ENCODE measurements at regions not wholly inside any gene's neighbourhood (a gene's known extent, or its start where the extent isn't known, plus 50 kb on each side); places are given as distances from the start of the nearest gene placed in this dataset.
"Not testable (repeated sequence)": the region's sequence is repeated elsewhere in the genome, so short reads cannot be mapped to it uniquely, and the experiment has no call there.

- DNase-seq (ENCODE audit: low spot score); in situ Hi-C loops (cut with MboI; ENCODE audit: low pct_unique_long_range_greater_than_20kb, low sequenced_read_pairs, unreplicated experiment): not testable (repeated sequence)
Observed at GRCh38 chr7:128561116-128561722, 84.7 kb downstream of the METTL2B start.

DNA sequence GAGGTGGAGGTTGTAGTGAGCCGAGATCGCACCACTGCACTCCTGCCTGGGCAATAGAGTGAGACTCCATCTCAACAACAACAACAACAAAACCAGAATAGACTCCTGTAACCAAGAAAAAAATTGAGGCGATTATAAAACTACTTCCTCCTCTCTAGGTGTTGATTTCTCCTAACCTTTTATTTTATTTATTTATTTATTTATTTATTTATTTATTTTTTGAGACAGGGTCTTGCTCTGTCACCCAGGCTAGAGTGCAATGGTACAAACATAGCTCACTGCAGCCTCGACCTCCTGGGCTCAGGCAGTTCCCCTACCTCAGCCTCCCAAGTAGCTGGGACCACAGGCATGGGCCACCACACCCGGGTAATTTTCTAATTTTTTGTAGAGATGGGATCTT lies 86.2 kb downstream of the METTL2B start:
- in situ Hi-C loops (cut with MboI; ENCODE audit: low pct_unique_long_range_greater_than_20kb, low sequenced_read_pairs, unreplicated experiment); DNase-seq (ENCODE audit: low spot score): not testable (repeated sequence)

GRCh38 chr7:128564123-128564700 lies 87.7 kb downstream of the METTL2B start:
- in situ Hi-C loops (cut with MboI; ENCODE audit: low pct_unique_long_range_greater_than_20kb, low sequenced_read_pairs, unreplicated experiment); DNase-seq (ENCODE audit: low spot score): not testable (repeated sequence)

- in situ Hi-C loops (cut with MboI; ENCODE audit: low pct_unique_long_range_greater_than_20kb, low sequenced_read_pairs, unreplicated experiment); DNase-seq (ENCODE audit: low spot score): not testable (repeated sequence)
Observed at GRCh38 chr7:128564932-128565864, 88.7 kb downstream of the METTL2B start.

GRCh38 chr7:128575277-128575676 lies 96.8 kb upstream of the GARIN1A start:
- in situ Hi-C loops (cut with MboI; ENCODE audit: low pct_unique_long_range_greater_than_20kb, low sequenced_read_pairs, unreplicated experiment); DNase-seq (ENCODE audit: low spot score): not testable (repeated sequence)

GRCh38 chr7:128576953-128577352 lies 95.1 kb upstream of the GARIN1A start:
- DNase-seq (ENCODE audit: low spot score); in situ Hi-C loops (cut with MboI; ENCODE audit: low pct_unique_long_range_greater_than_20kb, low sequenced_read_pairs, unreplicated experiment): not testable (repeated sequence)

- DNase-seq (ENCODE audit: low spot score); in situ Hi-C loops (cut with MboI; ENCODE audit: low pct_unique_long_range_greater_than_20kb, low sequenced_read_pairs, unreplicated experiment): not testable (repeated sequence)
Observed at GRCh38 chr7:128579843-128580242, 92.2 kb upstream of the GARIN1A start.

DNA sequence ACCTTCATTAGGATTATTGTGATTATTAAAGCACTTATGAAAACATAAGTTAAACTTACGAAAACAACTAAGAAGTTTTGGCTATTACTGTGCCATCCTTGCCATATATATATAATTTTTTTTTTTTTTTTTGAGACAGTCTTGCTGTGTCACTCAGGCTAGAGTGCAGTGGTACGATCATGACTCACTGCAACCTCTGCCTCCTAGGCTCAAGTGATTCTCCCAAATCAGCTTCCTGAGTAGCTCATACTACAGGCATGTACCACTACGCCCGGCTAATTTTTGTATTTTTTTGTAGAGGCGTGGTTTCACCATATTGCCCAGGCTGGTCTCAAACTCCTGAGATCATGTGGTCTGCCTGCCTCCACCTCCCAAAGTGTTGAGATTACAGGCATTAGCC lies 91.0 kb upstream of the GARIN1A start:
- in situ Hi-C loops (cut with MboI; ENCODE audit: low pct_unique_long_range_greater_than_20kb, low sequenced_read_pairs, unreplicated experiment); DNase-seq (ENCODE audit: low spot score): not testable (repeated sequence)

DNA sequence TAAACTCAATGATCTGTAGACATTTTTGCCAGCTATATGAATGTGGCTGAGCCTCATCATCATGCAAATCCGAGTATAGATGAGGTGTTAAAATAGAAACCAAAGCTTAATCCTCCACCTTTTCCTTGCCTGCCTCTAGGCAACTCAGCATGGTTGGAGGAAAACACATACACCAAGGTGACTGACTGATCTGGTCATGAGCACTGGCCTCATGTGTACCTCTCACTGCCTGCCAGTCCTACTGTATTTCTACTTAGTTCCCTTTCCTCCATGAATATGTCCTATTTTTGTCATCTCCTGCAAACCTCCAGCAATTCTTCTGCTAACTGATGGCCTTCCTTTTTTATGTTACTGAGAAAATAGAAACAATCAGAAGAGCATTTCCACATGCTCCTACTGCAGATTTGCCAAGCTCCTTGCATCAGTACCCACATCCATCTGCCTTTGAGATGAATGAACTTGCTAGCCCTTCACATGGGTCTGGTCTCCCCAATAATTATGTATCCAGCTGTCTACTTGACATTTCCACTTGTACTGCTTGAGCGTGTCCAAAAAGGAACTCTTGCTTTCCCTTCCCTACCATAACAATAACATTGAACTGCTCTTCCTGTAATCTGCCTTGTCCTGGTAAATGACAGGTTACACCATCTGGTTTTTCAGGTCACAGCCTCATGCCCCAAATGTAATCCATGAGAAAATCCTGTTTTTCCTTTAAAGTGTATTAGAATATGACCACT lies 90.1 kb upstream of the GARIN1A start:
- in situ Hi-C loops (cut with MboI; ENCODE audit: low pct_unique_long_range_greater_than_20kb, low sequenced_read_pairs, unreplicated experiment); DNase-seq (ENCODE audit: low spot score): not testable (repeated sequence)

GRCh38 chr7:128586715-128587114 lies 85.4 kb upstream of the GARIN1A start:
- DNase-seq (ENCODE audit: low spot score); in situ Hi-C loops (cut with MboI; ENCODE audit: low pct_unique_long_range_greater_than_20kb, low sequenced_read_pairs, unreplicated experiment): not testable (repeated sequence)

GRCh38 chr7:128591705-128592104 lies 80.4 kb upstream of the GARIN1A start:
- TF ChIP-seq CTCF (IDR thresholded peaks at IDR 0.05; ENCODE audit: extremely low read depth, insufficient read depth, missing control alignments) = no peak
- in situ Hi-C loops (cut with MboI; ENCODE audit: low pct_unique_long_range_greater_than_20kb, low sequenced_read_pairs, unreplicated experiment) = no loop called here
- DNase-seq (ENCODE audit: low spot score) = no peak

GRCh38 chr7:128592209-128592608 lies 79.9 kb upstream of the GARIN1A start:
- in situ Hi-C loops (cut with MboI; ENCODE audit: low pct_unique_long_range_greater_than_20kb, low sequenced_read_pairs, unreplicated experiment); DNase-seq (ENCODE audit: low spot score): not testable (repeated sequence)

- in situ Hi-C loops (cut with MboI; ENCODE audit: low pct_unique_long_range_greater_than_20kb, low sequenced_read_pairs, unreplicated experiment) = not testable (repeated sequence)
Observed at GRCh38 chr7:128594061-128594460, 78.0 kb upstream of the GARIN1A start.

DNA sequence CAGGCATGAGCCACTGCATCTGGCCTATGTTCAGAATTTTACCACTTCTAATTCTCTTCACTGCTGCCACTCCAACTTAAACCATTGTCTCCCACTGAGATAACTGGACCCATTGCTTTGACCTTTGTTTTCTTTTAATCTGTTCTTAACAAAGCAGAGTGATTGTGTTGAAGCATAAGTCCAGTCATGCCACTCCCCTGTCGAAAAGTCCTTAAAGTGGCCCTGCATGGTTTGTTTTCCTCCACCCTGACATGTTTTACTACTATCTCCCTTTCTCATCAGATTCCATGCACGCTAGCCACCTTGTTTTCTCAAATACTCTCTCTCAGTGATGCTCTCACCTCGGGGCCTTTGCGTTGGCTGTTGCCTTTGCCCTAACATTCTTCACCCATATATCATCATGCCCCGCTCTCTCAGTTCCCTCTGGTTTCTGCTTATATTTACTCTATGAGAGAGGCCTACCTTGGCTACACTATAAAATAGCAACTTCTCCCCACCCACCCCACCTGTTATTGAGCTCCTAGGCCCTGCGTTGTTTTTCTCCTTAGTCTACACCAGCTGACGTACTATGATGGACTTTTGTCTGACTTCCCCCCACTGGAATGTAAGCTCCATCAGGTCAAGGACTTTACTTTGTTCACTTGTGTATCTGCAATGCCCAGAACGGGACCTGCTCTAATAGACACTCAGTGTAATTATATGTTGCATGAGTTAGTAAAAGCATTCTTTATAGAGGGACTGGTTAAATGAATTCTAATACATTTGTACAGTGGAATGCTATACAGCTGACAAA lies 75.6 kb upstream of the GARIN1A start:
- DNase-seq (ENCODE audit: low spot score); in situ Hi-C loops (cut with MboI; ENCODE audit: low pct_unique_long_range_greater_than_20kb, low sequenced_read_pairs, unreplicated experiment): not testable (repeated sequence)

More at GRCh38 chr7:128594061-128594460, 78.0 kb upstream of the GARIN1A start:
- DNase-seq (ENCODE audit: low spot score) = not testable (repeated sequence)

GRCh38 chr7:128598946-128599345 lies 73.1 kb upstream of the GARIN1A start:
- in situ Hi-C loops (cut with MboI; ENCODE audit: low pct_unique_long_range_greater_than_20kb, low sequenced_read_pairs, unreplicated experiment); DNase-seq (ENCODE audit: low spot score): not testable (repeated sequence)
